ENCODE measurements at regions not wholly inside any gene's neighbourhood (a gene's known extent, or its start where the extent isn't known, plus 50 kb on each side); places are given as distances from the start of the nearest gene placed in this dataset.

DNA sequence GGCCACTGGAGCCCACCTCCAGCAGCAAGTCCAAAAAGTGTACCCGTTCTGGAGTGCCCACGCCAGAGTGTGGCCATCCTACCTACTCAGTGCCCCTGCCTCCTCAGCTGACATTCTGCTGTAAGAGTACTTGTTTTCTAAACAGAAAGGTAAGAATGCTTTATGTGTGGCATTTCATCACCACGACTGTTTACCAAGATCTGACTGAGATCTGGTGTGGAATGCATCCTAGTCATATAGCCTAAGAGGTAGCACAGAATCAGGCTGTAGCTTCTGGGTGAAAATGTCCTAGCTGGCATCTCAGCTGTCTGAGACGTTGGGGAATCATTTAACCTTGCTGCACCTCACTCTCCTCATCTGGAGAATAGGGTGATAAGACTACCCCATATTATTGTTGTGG is 638.7 kb upstream of the TENM3 start:
- TF ChIP-seq, protein P1, sequence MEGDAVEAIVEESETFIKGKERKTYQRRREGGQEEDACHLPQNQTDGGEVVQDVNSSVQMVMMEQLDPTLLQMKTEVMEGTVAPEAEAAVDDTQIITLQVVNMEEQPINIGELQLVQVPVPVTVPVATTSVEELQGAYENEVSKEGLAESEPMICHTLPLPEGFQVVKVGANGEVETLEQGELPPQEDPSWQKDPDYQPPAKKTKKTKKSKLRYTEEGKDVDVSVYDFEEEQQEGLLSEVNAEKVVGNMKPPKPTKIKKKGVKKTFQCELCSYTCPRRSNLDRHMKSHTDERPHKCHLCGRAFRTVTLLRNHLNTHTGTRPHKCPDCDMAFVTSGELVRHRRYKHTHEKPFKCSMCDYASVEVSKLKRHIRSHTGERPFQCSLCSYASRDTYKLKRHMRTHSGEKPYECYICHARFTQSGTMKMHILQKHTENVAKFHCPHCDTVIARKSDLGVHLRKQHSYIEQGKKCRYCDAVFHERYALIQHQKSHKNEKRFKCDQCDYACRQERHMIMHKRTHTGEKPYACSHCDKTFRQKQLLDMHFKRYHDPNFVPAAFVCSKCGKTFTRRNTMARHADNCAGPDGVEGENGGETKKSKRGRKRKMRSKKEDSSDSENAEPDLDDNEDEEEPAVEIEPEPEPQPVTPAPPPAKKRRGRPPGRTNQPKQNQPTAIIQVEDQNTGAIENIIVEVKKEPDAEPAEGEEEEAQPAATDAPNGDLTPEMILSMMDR (IDR thresholded peaks at IDR 0.05; ENCODE audit: control insufficient read depth, insufficient read depth, low read depth, low read length, missing control alignments): no peak
- no peak for DNase-seq (ENCODE audit: low read depth)
- no peak overlapping the region for H3K4me3 ChIP-seq (ENCODE audit: control insufficient read depth, low read depth, low read length)

DNA sequence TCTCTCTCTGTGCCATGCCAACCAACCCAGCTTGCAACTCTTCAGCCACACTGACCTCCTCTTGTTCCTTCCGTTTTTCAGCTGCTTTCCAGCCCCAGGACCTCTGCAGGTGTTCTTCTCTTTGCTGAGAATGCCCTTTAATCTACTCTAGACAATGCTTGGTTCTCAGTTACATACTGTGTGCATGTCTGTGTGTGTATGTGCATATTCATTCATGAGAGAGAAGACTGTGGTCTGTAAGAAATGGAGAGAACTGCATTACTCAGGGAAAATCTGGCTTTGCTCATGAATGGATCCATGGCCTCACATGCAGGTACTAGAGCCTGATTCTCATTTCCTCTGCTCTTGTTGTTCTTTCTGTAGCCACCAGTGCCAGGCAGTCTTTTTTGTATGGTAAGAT is 636.9 kb upstream of the TENM3 start:
- no peak overlapping the region for H3K4me3 ChIP-seq (ENCODE audit: control insufficient read depth, low read depth, low read length)
- TF ChIP-seq, protein P1 (IDR thresholded peaks at IDR 0.05; ENCODE audit: control insufficient read depth, insufficient read depth, low read depth, low read length, missing control alignments): no peak
- DNase-seq (ENCODE audit: low read depth): no peak

DNA sequence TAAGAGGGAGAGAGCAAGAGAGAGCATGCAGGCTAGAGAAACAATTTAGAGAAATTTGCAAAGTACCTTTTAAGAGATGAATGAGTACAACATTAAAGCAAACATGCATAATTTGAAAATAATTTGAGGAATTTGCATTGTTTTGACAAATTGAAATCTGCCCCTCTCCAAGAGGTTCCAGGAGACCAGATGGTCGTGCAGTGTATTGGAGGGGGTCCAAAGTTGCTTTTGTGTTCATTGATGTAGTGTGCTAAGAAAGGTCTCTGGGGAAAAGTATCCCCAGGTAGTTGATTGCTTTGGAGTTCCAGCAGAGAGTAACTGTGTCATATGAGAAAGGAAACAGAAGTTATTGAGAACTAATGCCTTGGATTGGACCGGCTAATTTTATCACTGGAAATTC is 635.0 kb upstream of the TENM3 start:
- TF ChIP-seq, protein P1 (IDR thresholded peaks at IDR 0.05; ENCODE audit: control insufficient read depth, insufficient read depth, low read depth, low read length, missing control alignments): no peak
- DNase-seq (ENCODE audit: low read depth): no peak
- no peak overlapping the region for H3K4me3 ChIP-seq (ENCODE audit: control insufficient read depth, low read depth, low read length)

DNA sequence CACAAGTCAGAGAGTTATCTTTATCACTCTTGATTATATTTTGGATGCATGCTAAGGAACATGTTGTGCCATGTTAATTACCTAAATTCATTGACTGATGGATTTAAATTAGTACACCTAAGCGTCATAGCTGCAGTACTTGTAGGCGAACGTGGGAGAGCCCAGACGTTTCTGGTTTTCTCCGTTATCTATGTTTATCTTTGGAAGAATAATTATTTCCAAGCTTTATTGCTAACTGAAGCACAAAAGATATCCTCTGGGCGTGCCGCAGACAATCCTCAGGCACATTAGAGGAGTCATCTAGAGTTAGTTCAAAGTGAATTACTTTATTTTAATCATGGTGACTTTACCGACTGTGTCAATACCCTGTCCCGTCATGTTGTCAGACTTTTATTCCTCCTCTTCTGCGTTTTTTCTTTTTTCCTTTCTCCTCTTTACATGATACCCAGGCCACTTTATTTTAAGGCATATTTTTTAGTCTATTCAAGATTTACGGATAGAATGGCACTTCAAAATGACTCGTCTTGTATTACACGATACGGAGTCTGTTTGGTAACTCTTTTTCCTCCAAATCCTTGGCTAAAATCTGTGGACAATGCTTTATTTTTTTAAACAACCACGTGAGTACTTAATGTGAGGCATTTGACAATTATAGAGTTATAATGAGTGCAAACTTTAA is 632.0 kb upstream of the TENM3 start:
- H3K4me3 ChIP-seq (ENCODE audit: control insufficient read depth, low read depth, low read length): no peak overlapping the region
- TF ChIP-seq, protein P1 (IDR thresholded peaks at IDR 0.05; ENCODE audit: control insufficient read depth, insufficient read depth, low read depth, low read length, missing control alignments): no peak
- no peak for DNase-seq (ENCODE audit: low read depth)

DNA sequence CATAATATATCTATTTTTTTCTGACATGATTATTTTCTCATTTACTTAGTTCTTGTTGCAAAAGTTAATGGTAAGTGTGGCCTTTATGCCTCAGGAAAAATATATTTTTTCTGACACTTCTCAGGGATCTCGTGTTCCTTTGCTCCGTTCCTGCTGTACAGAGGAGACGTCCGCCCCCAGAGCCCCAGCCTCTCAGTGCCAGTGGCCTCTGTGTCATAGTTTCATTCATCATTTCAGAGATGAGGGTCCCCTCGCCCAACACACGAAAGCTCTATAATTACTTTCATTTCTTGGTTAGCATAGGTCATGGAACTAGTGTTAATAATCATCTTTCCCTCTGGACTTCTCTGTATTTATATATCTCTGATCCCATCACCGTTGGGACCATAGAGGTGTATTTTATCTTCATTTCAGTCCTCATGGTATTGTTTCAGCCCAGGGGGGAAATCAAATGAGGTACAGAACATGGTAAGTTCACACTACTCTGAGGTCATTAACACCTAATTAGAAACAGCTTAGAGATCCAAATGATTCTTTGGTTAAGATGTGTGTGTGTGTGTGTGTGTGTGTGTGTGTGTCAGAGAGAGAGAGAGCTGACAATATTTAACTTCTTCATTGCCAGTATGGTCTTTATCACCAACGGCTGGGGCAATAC is 631.1 kb upstream of the TENM3 start:
- H3K4me3 ChIP-seq (ENCODE audit: control insufficient read depth, low read depth, low read length): no peak overlapping the region
- TF ChIP-seq, protein P1 (IDR thresholded peaks at IDR 0.05; ENCODE audit: control insufficient read depth, insufficient read depth, low read depth, low read length, missing control alignments): no peak
- no peak for DNase-seq (ENCODE audit: low read depth)

DNA sequence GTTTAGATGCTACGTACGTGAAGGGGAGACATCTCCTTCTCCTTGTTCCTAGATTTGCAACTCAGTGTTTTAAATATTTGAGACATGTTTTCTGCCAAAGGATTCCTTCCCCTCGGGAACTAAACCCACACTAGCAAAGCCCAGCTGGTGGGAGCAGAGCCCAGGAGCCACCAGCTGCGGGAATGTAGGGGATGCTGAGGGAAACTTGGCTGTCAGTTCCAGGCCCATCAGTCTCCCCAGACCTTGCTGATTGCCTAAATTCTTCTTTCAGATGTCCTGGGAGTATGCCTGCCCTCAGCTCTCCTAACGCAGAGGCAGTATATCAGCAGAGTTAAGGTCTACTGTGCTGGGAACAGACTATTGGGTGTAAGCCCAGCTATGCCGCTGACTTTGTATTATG is 630.0 kb upstream of the TENM3 start:
- no peak for DNase-seq (ENCODE audit: low read depth)
- TF ChIP-seq, protein P1 (IDR thresholded peaks at IDR 0.05; ENCODE audit: control insufficient read depth, insufficient read depth, low read depth, low read length, missing control alignments): no peak

More for the DNA sequence above, 630.0 kb upstream of the TENM3 start:
- no peak overlapping the region for H3K4me3 ChIP-seq (ENCODE audit: control insufficient read depth, low read depth, low read length)

Data from AG09309 (cell line).